GM12878 (cell line): ENCODE measurements at regions not wholly inside any gene's neighbourhood (a gene's known extent, or its start where the extent isn't known, plus 50 kb on each side); places are given as distances from the start of the nearest gene placed in this dataset.
"Not testable (repeated sequence)": the region's sequence is repeated elsewhere in the genome, so short reads cannot be mapped to it uniquely, and the experiment has no call there.

Source experiments
- ATAC-seq: fragments of 200-7000 bp; cut with Tn5 transposase; 3 replicates; pipeline ENCODE4 v1.9.1; 2020; ENCODE audit warnings: mild to moderate bottlenecking, moderate library complexity
- BruUV-seq: library from RNA; stranded (reverse); fragments of 400-500 nt; replicated peaks from 2 replicates; lab custom pipeline; 2021; lab: Mats Ljungman, UMichigan
- CTCF ChIA-PET: fragments of 300-600 bp; sonication (Branson Sonifier 250); formaldehyde crosslinking; extraction: SDS; loops from one replicate; lab custom pipeline; 2021; ENCODE audit warnings: inconsistent platforms; lab: Yijun Ruan, JAX
- POLR2A ChIA-PET: fragments of 350-600 bp; formaldehyde crosslinking; extraction: SDS; loops from one replicate; lab custom pipeline; 2021; ENCODE audit warnings: inconsistent platforms; lab: Charles Lee
- RAD21 ChIA-PET: fragments of 300-600 bp; sonication (Branson Sonifier 250); formaldehyde crosslinking; loops from one replicate; lab custom pipeline; 2023; ENCODE audit warnings: antibody characterized with exemption; ENCODE audit not compliant: unreplicated experiment; lab: Charles Lee
- SMC1A ChIA-PET: fragments of 300-600 bp; sonication (Branson Sonifier 250); formaldehyde crosslinking; loops from one replicate; lab custom pipeline; 2023; ENCODE audit not compliant: unreplicated experiment, uncharacterized antibody; lab: Charles Lee
- DNase-seq: peaks from one replicate; pipeline ENCODE4 v3.0.0-alpha.2; 2011; ENCODE audit warnings: low read depth, low spot score
- FAIRE-seq: peaks from 3 replicates; lab custom pipeline; 2011; peaks lifted over from hg19 to GRCh38; lab: Jason Lieb, UNC
- H2AFZ ChIP-seq: 2 replicates; pipeline ENCODE4 v1.6.0; 2011; ENCODE audit warnings: low read depth, low read length, control low read depth; ENCODE audit not compliant: control insufficient read depth
- H3K27ac ChIP-seq: 2 replicates; pipeline ENCODE4 v1.5.1; 2011; ENCODE audit warnings: control low read depth; ENCODE audit not compliant: control insufficient read depth, insufficient read depth
- H3K27me3 ChIP-seq, 2 experiments: replicated peaks in 1 of 2; 2 replicates each; pipeline versions ENCODE4 v1.6.0 to v1.6.1; 2011; ENCODE audit warnings: low read length in 1 of 2; ENCODE audit not compliant: control insufficient read depth in 2 of 2, insufficient read depth in 2 of 2
- H3K36me3 ChIP-seq, 2 experiments: 2 replicates each; pipeline ENCODE4 v1.5.1; 2011; ENCODE audit warnings: low read length in 1 of 2; ENCODE audit not compliant: control insufficient read depth in 2 of 2, insufficient read depth in 2 of 2
- H3K4me1 ChIP-seq: 2 replicates; pipeline ENCODE4 v1.6.1; 2011; ENCODE audit warnings: mild to moderate bottlenecking, low read length, moderate library complexity, mixed read lengths; ENCODE audit not compliant: control insufficient read depth, insufficient read depth
- H3K4me2 ChIP-seq: 2 replicates; pipeline ENCODE4 v1.6.0; 2011; ENCODE audit warnings: control low read depth; ENCODE audit not compliant: control insufficient read depth, insufficient read depth
- H3K4me3 ChIP-seq: fragments of 200-600 bp; sonication (generic); 2 replicates; pipeline ENCODE4 v1.5.1; 2016
- H3K79me2 ChIP-seq: 2 replicates; pipeline ENCODE4 v1.6.0; 2011; ENCODE audit warnings: low read length; ENCODE audit not compliant: control insufficient read depth, insufficient read depth
- H3K9ac ChIP-seq: 2 replicates; pipeline ENCODE4 v1.8.0; 2011; ENCODE audit warnings: low read length, control low read depth, mixed read lengths; ENCODE audit not compliant: control insufficient read depth, insufficient read depth
- H3K9me3 ChIP-seq: replicated peaks from 3 replicates; pipeline ENCODE4 v1.5.1; 2011; ENCODE audit warnings: mild to moderate bottlenecking, low read length; ENCODE audit not compliant: control insufficient read depth, insufficient read depth
- H4K20me1 ChIP-seq: 2 replicates; pipeline ENCODE4 v1.6.0; 2011; ENCODE audit not compliant: control insufficient read depth, insufficient read depth
- BCLAF1 ChIP-seq: fragments of 450-650 bp; IDR thresholded peaks from 2 replicates; pipeline ENCODE4 v1.6.1; 2017; ENCODE audit warnings: antibody characterized with exemption, mild to moderate bottlenecking, moderate library complexity
- CHD1 ChIP-seq: IDR thresholded peaks from 2 replicates; pipeline ENCODE4 v1.6.1; 2012; ENCODE audit warnings: low read depth, low read length, improper control_type of control experiment
- MEF2B ChIP-seq: fragments of 450-650 bp; IDR thresholded peaks from 2 replicates; pipeline ENCODE4 v1.6.1; 2018; ENCODE audit warnings: mild to moderate bottlenecking, moderate library complexity; ENCODE audit not compliant: partially characterized antibody, poor library complexity, severe bottlenecking
- RFX5 ChIP-seq: IDR thresholded peaks from 2 replicates; pipeline ENCODE4 v1.6.1; 2011; ENCODE audit warnings: low read depth, low read length, improper control_type of control experiment
- SP1 ChIP-seq: IDR thresholded peaks from one replicate; pipeline ENCODE4 v1.6.1; 2011; ENCODE audit warnings: low read depth, low read length
- SREBF2 ChIP-seq: IDR thresholded peaks from 2 replicates; pipeline ENCODE4 v1.6.1; 2012; ENCODE audit warnings: mild to moderate bottlenecking, low read length
- TBL1XR1 ChIP-seq: IDR thresholded peaks from 2 replicates; pipeline ENCODE4 v1.6.1; 2012; ENCODE audit warnings: low read depth, low read length, improper control_type of control experiment
- ZBTB33 ChIP-seq: fragments of 450-650 bp; IDR thresholded peaks from 2 replicates; pipeline ENCODE4 v1.6.1; 2017; ENCODE audit warnings: mild to moderate bottlenecking
- ZNF687 ChIP-seq: fragments of 450-650 bp; IDR thresholded peaks from 2 replicates; pipeline ENCODE4 v1.6.1; 2017; ENCODE audit warnings: mild to moderate bottlenecking, moderate library complexity
- WGBS: methylation state at CpG from one replicate; pipeline ENCODE4 v1.1.6; 2016; ENCODE audit warnings: low lambda C conversion rate; ENCODE audit not compliant: insufficient replicate concordance, insufficient coverage; ENCODE audit errors: missing lambda C conversion rate; 5-methylcytosine and 5-hydroxymethylcytosine counted together
- in situ Hi-C: fragments of 300-500 bp; cut with MboI; formaldehyde crosslinking; loops from 9 replicates; pipeline ENCODE4 v1.14.3; 2018; ENCODE audit warnings: mixed read lengths
- intact Hi-C: fragments of 100-400 bp; cut with micrococcal nuclease; formaldehyde crosslinking; loops from one replicate; pipeline ENCODE4 v1.14.2; 2022; ENCODE audit not compliant: unreplicated experiment

- no peak for TF ChIP-seq SP1
- TF ChIP-seq BCLAF1, result no peak
- TF ChIP-seq ZBTB33, result no peak
- TF ChIP-seq TBL1XR1, result no peak
- no peak for TF ChIP-seq MEF2B
- no peak for TF ChIP-seq RFX5
- TF ChIP-seq SREBF2, result no peak
- TF ChIP-seq ZNF687, result no peak
- TF ChIP-seq CHD1, result no peak
These were observed 1416.0 kb downstream of the EFNA5 start (continued) for GRCh38 chr5:106254784-106255183.

GRCh38 chr5:106246044-106246745 is 1424.5 kb downstream of the EFNA5 start:
- H4K20me1 ChIP-seq, RAD21 ChIA-PET, POLR2A ChIA-PET, H3K36me3 ChIP-seq, BruUV-seq, H2AFZ ChIP-seq, H3K79me2 ChIP-seq, DNase-seq, H3K4me2 ChIP-seq, ATAC-seq, H3K9ac ChIP-seq, FAIRE-seq, H3K4me1 ChIP-seq, H3K4me3 ChIP-seq, H3K27ac ChIP-seq, H3K27me3 ChIP-seq, CTCF ChIA-PET, in situ Hi-C loops, H3K9me3 ChIP-seq, intact Hi-C loops: not testable (repeated sequence)
- WGBS, result 59% methylated on average over 28 of the region's 46 CpGs
- SMC1A ChIA-PET, result interaction anchor here (1.0 kb wide), 1 partner anchor 17 kb away, joined by 4 read pairs; no protein-coding TSS in a partner anchor
